Stimulated activated CD8-positive, alpha-beta memory T cell treated with anti-CD3 and anti-CD28 coated beads, Interleukin-15, amount 100 ng/mL, for 24 hours (primary cell): ENCODE measurements at regions not wholly inside any gene's neighbourhood (a gene's known extent, or its start where the extent isn't known, plus 50 kb on each side); places are given as distances from the start of the nearest gene placed in this dataset.

ENCODE experiments used
- DNase-seq: peaks from one replicate; pipeline ENCODE4 v3.0.0-alpha.2; 2020; ENCODE audit warnings: low read depth

- no peak for DNase-seq
Observed at GRCh38 chr20:40449144-40449690, 239.8 kb downstream of the MAFB start.

GRCh38 chr20:40446888-40447287 is 242.1 kb downstream of the MAFB start:
- no peak for DNase-seq

- DNase-seq, result no peak
Observed at GRCh38 chr20:40444516-40444915, 244.5 kb downstream of the MAFB start.

GRCh38 chr20:40443753-40444152 is 245.3 kb downstream of the MAFB start:
- DNase-seq, result no peak

DNA sequence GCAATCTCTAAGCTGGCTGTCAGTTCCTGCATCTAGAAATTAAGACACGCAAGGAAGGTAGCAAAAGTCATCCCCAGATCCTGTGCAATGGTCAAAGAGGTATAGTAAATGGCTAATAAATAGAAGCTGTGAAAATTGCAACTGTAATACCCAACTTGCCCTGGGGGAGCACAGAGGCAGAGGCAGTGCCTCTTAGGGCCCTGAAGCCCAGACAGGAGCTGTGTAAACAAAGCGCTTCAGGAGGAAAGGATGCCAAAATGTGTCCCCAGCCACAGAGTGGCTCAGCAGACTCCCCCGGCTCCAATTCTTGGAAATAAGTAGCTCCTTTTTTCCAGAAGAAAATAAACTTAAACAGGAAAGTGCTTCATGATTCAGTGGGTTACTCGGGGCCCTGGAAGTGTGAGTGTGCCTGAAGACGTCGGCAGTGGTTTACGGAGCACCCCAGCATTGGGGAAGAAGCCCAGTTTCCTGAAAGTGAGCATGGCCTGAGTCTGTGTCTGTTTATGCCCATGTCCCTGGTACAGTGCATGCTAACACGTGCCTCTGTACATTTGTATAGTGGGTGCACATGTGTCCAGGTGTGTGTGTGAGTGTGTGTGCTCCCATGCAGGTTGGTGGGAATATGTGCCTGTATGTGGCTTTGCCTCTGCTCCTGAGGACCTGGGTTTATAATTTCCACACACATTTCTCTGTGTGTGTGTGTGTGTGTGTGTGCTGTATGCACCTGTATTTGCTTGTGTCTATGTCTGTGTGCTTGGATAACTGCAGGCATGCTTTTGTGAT is 246.7 kb downstream of the MAFB start:
- DNase-seq, result no peak

- no peak for DNase-seq
Observed at GRCh38 chr20:40441771-40442170, 247.3 kb downstream of the MAFB start.

DNA sequence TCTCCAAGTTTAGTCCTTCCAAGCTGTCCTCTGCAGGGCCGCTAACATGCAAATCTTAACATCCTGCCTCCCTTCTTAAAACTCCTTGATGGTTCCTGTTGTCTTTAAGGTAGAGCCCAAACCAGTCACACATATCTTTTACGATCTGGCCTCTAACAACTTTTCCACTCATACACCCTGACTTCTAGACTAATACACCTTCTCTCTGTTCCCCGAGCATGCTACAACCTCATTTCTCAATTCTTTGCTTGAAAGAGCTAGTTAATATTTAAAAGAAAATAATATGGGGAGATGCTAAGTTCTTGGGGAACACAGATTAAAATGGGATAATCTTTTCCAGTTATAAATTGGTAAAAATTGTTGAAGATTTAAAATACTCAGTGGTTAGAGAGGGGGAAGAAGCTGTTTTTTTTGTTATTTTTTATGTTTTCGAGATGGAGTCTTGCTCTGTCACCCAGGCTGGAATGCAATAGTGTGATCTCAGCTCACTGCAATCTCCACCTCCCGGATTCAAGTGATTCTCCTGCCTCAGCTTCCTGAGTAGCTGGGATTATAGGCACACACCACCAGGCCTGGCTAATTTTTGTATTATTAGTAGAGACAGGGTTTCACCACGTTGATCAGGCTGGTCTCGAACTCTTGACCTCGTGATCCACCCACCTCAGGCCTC is 250.7 kb downstream of the MAFB start:
- no peak for DNase-seq

- no peak for DNase-seq
Observed at GRCh38 chr20:40436011-40436410, 253.0 kb downstream of the MAFB start.

GRCh38 chr20:40435146-40435895 is 253.7 kb downstream of the MAFB start:
- DNase-seq, result no peak

DNA sequence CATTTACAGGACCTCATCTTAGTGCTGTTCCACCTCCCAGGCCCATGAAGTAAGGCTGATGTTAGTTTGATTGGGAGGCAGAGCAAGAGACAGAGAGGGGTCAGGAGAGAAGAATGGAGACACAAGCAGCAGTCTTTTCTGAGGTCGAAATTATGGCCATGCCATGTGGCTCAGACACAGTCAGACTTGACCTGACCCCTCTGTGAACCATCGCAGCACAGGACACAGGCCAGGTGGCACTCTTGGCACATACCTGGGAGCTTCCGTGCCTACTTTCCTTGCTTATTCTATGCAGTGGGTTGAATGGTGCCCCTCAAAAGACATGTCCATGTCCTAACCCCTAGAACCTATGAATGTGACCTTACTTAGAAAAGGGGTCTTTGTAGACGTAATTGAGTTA is 254.9 kb downstream of the MAFB start:
- no peak for DNase-seq

DNA sequence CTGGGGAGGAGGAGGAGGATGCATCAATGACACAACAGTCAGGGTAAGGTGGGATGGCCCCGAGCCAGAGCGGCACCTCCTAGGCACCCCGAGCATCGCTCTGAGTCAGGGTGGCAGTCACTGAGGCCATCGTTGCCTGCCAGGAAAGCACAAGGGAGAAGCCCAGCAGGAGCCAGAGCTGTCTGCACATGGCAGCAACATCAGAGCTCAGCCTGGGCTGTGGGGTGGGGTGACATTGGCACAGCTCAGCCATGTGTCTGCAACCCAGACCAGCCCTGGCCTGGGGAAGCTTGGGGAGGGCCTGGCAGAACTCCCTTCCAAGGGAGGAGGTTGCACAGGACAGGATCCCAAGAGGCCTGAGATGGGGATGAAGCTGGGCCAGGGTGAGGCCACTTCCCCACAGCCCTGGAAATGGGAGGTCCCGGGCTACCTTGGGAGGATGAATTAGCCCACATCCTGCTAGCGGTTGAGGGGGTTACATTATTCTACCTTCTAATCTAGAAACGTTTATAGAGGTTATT is 255.6 kb downstream of the MAFB start:
- DNase-seq, result no peak

GRCh38 chr20:40431611-40432010 is 257.4 kb downstream of the MAFB start:
- DNase-seq, result no peak

DNA sequence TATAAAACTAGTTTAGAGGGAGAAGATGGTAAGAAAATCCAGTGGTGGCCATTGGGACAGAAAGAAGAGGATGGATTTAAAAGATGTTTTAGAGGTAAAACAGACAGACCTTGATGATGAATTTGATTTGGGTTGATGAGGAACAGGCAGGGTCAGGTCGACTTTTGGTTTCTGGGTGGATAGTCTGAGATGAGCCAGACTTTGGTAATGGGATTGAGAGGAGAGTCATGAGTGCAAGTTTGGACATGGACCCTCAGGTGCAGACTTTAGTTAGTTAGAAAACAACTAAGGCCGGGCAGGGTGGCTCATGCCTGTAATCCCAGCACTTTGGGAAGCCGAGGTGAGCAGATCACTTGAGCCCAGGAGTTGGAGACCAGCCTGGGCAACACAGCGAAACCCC is 257.9 kb downstream of the MAFB start:
- no peak for DNase-seq

- DNase-seq, result no peak
Observed at GRCh38 chr20:40427026-40427425, 262.0 kb downstream of the MAFB start.

DNA sequence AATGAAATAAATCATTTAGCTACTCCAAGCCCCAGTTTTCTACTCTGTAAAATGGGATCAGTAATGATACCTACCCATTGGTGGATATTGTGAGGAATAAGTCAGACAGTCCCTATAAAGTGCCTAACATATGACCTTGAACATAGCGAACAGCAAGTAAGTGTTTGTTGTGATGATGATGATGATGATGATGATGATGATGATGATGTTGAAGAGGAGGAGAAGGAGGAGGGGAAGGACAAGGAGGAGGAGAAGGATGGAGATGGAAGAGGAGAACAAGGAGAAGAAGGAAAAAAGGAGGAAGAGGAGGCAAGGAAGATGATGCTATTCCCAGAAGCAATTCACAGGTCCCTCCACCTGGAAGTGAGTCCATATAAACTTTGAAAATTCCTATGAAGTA is 264.3 kb downstream of the MAFB start:
- no peak for DNase-seq

DNA sequence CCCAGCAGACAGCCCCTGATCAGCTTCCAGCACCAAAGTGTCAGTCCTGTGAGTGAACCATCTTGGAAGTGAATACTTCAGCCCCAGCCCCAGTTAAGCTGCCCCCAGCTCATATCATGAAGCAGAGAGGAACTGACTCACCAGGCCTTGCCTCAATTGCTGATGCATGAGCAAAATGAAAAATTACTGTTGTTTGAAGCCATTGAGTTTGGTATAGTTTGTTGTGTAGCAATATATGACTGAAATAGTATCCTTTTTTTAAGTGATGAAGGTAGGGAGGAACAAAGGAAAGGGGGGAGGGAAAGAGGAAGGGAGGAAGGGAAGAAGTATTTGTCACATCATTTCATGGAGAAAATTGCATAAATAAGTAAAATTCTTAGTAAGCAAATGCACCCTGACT is 266.4 kb downstream of the MAFB start:
- DNase-seq, result no peak

- DNase-seq, result no peak
Observed at GRCh38 chr20:40416274-40416673, 272.8 kb downstream of the MAFB start.

- no peak for DNase-seq
Observed at GRCh38 chr20:40414843-40415615, 274.0 kb downstream of the MAFB start.

DNA sequence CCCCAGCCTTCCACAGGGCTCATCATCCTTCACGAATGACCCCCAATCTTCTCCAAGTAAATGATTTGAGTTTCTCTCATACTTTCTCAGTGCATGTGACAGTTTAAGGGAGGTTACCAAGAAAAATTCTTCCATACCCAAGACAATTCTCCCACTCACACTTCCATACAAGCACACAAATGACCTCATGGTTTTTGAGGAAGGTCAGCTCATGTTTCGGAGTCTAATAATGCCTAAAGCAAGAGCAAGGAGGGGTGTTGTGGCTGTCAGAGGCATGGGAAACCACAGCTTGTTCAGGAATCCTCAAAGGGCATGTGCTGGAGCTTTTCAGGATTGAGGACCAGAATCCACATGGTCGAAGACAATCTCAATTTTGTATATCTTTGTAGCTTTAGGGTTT is 279.0 kb downstream of the MAFB start:
- DNase-seq, result no peak

GRCh38 chr20:40397467-40397866 is 291.6 kb downstream of the MAFB start:
- DNase-seq, result no peak

DNA sequence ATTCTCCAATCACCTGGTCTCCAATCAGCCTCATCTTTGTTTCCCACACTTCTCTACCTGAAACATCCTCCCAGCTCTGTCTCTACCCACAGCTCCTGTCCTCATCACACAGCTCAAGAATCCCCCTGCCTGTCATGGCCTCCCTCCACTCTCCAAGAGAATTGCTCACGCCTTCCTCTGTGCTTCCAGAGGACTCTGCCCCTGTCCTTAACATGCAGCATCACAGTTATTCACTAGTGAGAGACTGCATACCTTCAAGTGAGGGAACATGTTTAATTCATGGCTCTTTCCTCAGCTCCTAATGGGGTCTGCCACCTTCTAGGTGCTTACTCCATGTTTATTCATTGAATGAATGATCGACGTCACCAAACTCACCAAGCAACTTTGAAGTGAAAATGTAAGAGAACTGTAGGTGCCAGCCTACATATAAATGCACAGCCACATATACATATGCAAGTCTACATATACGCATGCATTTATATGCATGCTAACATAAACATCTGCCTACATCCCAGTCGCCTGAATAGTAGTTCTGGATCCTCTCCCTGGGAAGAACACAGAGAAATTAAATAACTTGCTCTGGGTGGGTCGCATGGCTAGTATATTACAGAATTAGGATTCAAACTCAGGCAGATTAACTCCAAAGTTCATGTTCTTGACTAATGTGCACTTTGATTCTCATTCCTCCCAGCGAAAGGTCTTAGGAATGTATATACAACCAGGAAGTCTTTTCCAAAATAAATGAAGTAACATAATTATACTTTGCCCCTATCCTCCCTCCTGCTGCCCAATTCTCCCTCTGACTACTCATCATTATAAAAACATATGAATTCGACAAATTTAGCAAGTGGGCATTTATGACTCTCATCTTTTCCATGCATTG is 295.6 kb downstream of the MAFB start:
- DNase-seq, result no peak
